ENCODE measurements at regions not wholly inside any gene's neighbourhood (a gene's known extent, or its start where the extent isn't known, plus 50 kb on each side); places are given as distances from the start of the nearest gene placed in this dataset.

DNA sequence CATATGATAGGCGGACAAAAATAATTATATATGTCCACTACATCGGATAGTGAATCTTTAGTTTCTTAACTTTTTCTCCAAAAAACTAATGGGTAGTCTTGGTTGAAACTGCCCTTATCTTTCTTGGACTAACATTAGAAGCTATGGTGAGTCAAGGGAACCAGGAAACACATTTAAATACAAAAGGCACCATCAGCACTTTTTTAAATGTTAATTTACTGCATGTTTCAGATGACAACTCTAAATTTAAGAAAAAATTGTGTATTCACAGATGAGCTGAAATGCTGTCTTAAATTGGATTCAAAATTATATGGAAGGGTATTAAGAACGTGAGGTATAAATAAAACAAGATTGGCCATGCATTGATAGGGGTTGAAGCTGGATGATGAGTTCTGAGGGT lies 75.6 kb upstream of the CERS6 start:
- Histone ChIP-seq H4K20me1 (ENCODE audit: insufficient read depth, low read length) (no peaks in the 10 kb centered on the region), H2AFZ (ENCODE audit: insufficient read depth, low read depth, low read length, poor library complexity, severe bottlenecking) (no peak overlapping the region), H3K9me3 (replicated peaks in 1 of 2; ENCODE audit: control insufficient read depth in 1 of 2, insufficient read depth in 1 of 2, low read length in 2 of 2) (no peaks in the 10 kb centered on the region), H3K4me2 (replicated peaks; ENCODE audit: extremely low read depth, low read length, poor library complexity, severe bottlenecking) (no peak overlapping the region), H3K4me3 (replicated peaks in 1 of 3; ENCODE audit: low read depth in 2 of 3, low read length in 3 of 3) (no peak overlapping the region), H3K36me3 (replicated peaks in 1 of 2; ENCODE audit: control insufficient read depth in 1 of 2, insufficient read depth in 2 of 2, low read length in 2 of 2) (no peaks in the 10 kb centered on the region), H3K79me2 (ENCODE audit: insufficient read depth, low read length) (no peaks in the 10 kb centered on the region), H3K27ac (ENCODE audit: low read depth in 1 of 2, low read length in 2 of 2) (no peak overlapping the region), H3K27me3 (ENCODE audit: control insufficient read depth in 2 of 2, insufficient read depth in 2 of 2, low read length in 2 of 2) (no peaks in the 10 kb centered on the region), H3K4me1 (ENCODE audit: control insufficient read depth in 1 of 2, insufficient read depth in 2 of 2, low read length in 2 of 2) (no peaks in the 10 kb centered on the region), H3K9ac (ENCODE audit: insufficient read depth, low read length, poor library complexity, severe bottlenecking) (no peak overlapping the region)
- TF ChIP-seq, protein P1, sequence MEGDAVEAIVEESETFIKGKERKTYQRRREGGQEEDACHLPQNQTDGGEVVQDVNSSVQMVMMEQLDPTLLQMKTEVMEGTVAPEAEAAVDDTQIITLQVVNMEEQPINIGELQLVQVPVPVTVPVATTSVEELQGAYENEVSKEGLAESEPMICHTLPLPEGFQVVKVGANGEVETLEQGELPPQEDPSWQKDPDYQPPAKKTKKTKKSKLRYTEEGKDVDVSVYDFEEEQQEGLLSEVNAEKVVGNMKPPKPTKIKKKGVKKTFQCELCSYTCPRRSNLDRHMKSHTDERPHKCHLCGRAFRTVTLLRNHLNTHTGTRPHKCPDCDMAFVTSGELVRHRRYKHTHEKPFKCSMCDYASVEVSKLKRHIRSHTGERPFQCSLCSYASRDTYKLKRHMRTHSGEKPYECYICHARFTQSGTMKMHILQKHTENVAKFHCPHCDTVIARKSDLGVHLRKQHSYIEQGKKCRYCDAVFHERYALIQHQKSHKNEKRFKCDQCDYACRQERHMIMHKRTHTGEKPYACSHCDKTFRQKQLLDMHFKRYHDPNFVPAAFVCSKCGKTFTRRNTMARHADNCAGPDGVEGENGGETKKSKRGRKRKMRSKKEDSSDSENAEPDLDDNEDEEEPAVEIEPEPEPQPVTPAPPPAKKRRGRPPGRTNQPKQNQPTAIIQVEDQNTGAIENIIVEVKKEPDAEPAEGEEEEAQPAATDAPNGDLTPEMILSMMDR (IDR thresholded peaks at IDR 0.05): no peak
- Mint-ChIP-seq H3K4me1 (peaks cover 3% of the 10 kb centered on the region), H3K9me3 (peaks cover 2 to 12% (median 3%) of the 10 kb centered on the region in 7 donors), H3K27me3 (ENCODE audit: low read depth in 3 of 3) (peaks cover 0 to 1% (median 0%) of the 10 kb centered on the region in 3 donors), H3K27ac (no peak overlapping the region), H3K4me3 (no peak overlapping the region), H3K36me3 (no peaks in the 10 kb centered on the region)
- no CpG with 5 or more reads among the region's 3 CpGs for WGBS (ENCODE audit: insufficient coverage)
- intact Hi-C loops (cut with micrococcal nuclease): no loop called here
- no peak for DNase-seq

DNA sequence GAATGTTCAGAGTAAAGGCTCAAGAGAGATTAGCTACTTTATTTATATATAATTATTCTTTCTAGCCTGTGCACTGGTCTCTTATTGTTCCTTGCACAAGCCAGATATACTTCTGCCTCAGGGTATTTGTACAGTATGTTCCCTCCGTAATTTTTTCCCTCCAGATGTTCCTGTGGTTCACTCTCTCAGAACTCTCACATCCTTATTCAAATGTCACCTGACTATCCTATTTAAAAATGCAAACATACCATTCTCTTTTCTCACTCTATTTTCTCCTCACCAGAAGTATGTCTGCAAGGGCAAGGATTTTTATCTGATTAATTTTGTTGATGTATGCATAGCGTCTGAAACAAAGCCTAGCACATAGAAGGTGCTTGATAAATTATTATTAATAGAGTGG lies 64.0 kb upstream of the CERS6 start:
- no peak overlapping the region for H3K9ac ChIP-seq (ENCODE audit: insufficient read depth, low read length, poor library complexity, severe bottlenecking)
- Mint-ChIP-seq H3K4me3 (no peak overlapping the region), H3K9me3 (peaks cover 0 to 10% (median 4%) of the 10 kb centered on the region in 7 donors), H3K27me3 (ENCODE audit: low read depth in 3 of 3) (peaks cover 0 to 2% (median 0%) of the 10 kb centered on the region in 3 donors), H3K4me1 (peaks cover 2% of the 10 kb centered on the region), H3K36me3 (no peaks in the 10 kb centered on the region), H3K27ac (no peak overlapping the region)
- DNase-seq: no peak
- H3K4me1 ChIP-seq (ENCODE audit: control insufficient read depth in 1 of 2, insufficient read depth in 2 of 2, low read length in 2 of 2): no peaks in the 10 kb centered on the region
- intact Hi-C loops (cut with micrococcal nuclease): no loop called here
- H3K4me3 ChIP-seq (replicated peaks in 1 of 3; ENCODE audit: low read depth in 2 of 3, low read length in 3 of 3): no peak overlapping the region
- no peaks in the 10 kb centered on the region for H4K20me1 ChIP-seq (ENCODE audit: insufficient read depth, low read length)
- no peaks in the 10 kb centered on the region for H3K9me3 ChIP-seq (replicated peaks in 1 of 2; ENCODE audit: control insufficient read depth in 1 of 2, insufficient read depth in 1 of 2, low read length in 2 of 2)
- no peak overlapping the region for H3K27ac ChIP-seq (ENCODE audit: low read depth in 1 of 2, low read length in 2 of 2)
- H3K79me2 ChIP-seq (ENCODE audit: insufficient read depth, low read length): no peaks in the 10 kb centered on the region
- TF ChIP-seq, protein P1 (IDR thresholded peaks at IDR 0.05): no peak
- H3K27me3 ChIP-seq (ENCODE audit: control insufficient read depth in 2 of 2, insufficient read depth in 2 of 2, low read length in 2 of 2): no peaks in the 10 kb centered on the region
- WGBS (ENCODE audit: insufficient coverage): 0% methylated on average over 1 of the region's 2 CpGs
- H3K4me2 ChIP-seq (replicated peaks; ENCODE audit: extremely low read depth, low read length, poor library complexity, severe bottlenecking): no peak overlapping the region
- H2AFZ ChIP-seq (ENCODE audit: insufficient read depth, low read depth, low read length, poor library complexity, severe bottlenecking): no peak overlapping the region
- no peaks in the 10 kb centered on the region for H3K36me3 ChIP-seq (replicated peaks in 1 of 2; ENCODE audit: control insufficient read depth in 1 of 2, insufficient read depth in 2 of 2, low read length in 2 of 2)
